ENCODE measurements at regions not wholly inside any gene's neighbourhood (a gene's known extent, or its start where the extent isn't known, plus 50 kb on each side); places are given as distances from the start of the nearest gene placed in this dataset.

DNA sequence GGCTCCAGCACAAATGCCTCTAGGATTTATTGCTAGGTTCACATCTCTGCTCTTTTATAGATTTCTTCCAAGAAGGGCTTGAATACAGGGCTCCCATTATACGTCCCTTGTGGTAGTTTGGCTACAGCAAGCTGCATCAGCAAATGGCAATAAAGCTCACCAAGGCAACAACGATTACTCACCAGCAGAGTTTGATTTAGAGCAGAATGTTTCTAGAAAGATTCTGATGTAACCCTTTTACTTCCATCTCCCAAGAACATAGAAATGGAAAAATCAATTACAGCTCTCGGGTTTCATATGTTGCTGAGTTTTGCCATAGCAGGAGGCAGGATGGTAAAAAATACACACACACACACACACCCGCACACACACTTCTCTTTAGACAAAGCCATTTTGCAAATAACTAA, 124.2 kb upstream of the TNPO1 start:
- WGBS (ENCODE audit: extremely low coverage, insufficient read length, low lambda C conversion rate): no CpG with 5 or more reads among the region's 4 CpGs
- no peak overlapping the region for H2AFZ ChIP-seq (ENCODE audit: low read length)

More for the DNA sequence above, 124.2 kb upstream of the TNPO1 start:
- Histone ChIP-seq H3K4ac (ENCODE audit: low read depth, low read length) (no peak overlapping the region), H3K27me3 (ENCODE audit: insufficient read depth, low read length) (no peaks in the 10 kb centered on the region), H3K79me2 (ENCODE audit: insufficient read depth, low read length) (no peaks in the 10 kb centered on the region), H4K91ac (ENCODE audit: insufficient read length, low read depth, low read length) (no peak overlapping the region), H3K27ac (ENCODE audit: insufficient read length, low read depth, low read length) (no peak overlapping the region), H3K9ac (ENCODE audit: extremely low read depth, insufficient read length, low read length) (no peak overlapping the region), H2BK120ac (ENCODE audit: low read depth, low read length, poor library complexity, severe bottlenecking) (no peak overlapping the region), H3K4me2 (ENCODE audit: insufficient read depth, insufficient read length, low read length) (no peak overlapping the region), H3K79me1 (ENCODE audit: insufficient read depth, low read depth, low read length, poor library complexity, severe bottlenecking) (no peaks in the 10 kb centered on the region), H2BK20ac (ENCODE audit: low read depth, low read length, poor library complexity, severe bottlenecking) (no peak overlapping the region), H3K18ac (ENCODE audit: insufficient read length, low read depth, low read length) (no peak overlapping the region), H3K4me1 (ENCODE audit: insufficient read depth, low read length) (no peaks in the 10 kb centered on the region), H3K23me2 (ENCODE audit: insufficient read length, low read depth, low read length, poor library complexity, severe bottlenecking) (no peaks in the 10 kb centered on the region), H4K8ac (replicated peaks; ENCODE audit: insufficient read length, low read depth, low read length) (no peak overlapping the region), H3K56ac (ENCODE audit: insufficient read length, low read depth, low read length) (no peak overlapping the region), H2BK12ac (ENCODE audit: insufficient read length, low read depth, low read length) (no peak overlapping the region), H3K23ac (ENCODE audit: insufficient read length, low read depth, low read length) (no peak overlapping the region), H2BK15ac (ENCODE audit: low read depth, low read length) (no peak overlapping the region), H2BK5ac (ENCODE audit: insufficient read length, low read length) (no peak overlapping the region), H4K5ac (ENCODE audit: insufficient read length, low read depth, low read length) (no peak overlapping the region), H2AK5ac (ENCODE audit: insufficient read length, low read length) (no peak overlapping the region), H3K14ac (ENCODE audit: insufficient read depth, low read length) (no peak overlapping the region), H3K9me3 (ENCODE audit: control insufficient read depth, low read depth, low read length) (no peaks in the 10 kb centered on the region), H3T11ph (ENCODE audit: low read length) (no peak overlapping the region), H4K20me1 (ENCODE audit: control insufficient read depth, insufficient read depth, insufficient read length) (no peaks in the 10 kb centered on the region)
- H3K27ac Mint-ChIP-seq: no peak overlapping the region
- no peak overlapping the region for H3K4me3 Mint-ChIP-seq
- H3K27me3 Mint-ChIP-seq (ENCODE audit: low read depth): peaks cover 4% of the 10 kb centered on the region
- TF ChIP-seq, protein P1, sequence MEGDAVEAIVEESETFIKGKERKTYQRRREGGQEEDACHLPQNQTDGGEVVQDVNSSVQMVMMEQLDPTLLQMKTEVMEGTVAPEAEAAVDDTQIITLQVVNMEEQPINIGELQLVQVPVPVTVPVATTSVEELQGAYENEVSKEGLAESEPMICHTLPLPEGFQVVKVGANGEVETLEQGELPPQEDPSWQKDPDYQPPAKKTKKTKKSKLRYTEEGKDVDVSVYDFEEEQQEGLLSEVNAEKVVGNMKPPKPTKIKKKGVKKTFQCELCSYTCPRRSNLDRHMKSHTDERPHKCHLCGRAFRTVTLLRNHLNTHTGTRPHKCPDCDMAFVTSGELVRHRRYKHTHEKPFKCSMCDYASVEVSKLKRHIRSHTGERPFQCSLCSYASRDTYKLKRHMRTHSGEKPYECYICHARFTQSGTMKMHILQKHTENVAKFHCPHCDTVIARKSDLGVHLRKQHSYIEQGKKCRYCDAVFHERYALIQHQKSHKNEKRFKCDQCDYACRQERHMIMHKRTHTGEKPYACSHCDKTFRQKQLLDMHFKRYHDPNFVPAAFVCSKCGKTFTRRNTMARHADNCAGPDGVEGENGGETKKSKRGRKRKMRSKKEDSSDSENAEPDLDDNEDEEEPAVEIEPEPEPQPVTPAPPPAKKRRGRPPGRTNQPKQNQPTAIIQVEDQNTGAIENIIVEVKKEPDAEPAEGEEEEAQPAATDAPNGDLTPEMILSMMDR (conservative IDR thresholded peaks at IDR 0.05): no peak
- DNase-seq: no peak
- no peaks in the 10 kb centered on the region for H3K4me1 Mint-ChIP-seq
- no peaks in the 10 kb centered on the region for H3K36me3 Mint-ChIP-seq (ENCODE audit: insufficient read depth in 1 of 3, low read depth in 3 of 3)
- H3K9me3 Mint-ChIP-seq: no peaks in the 10 kb centered on the region

Data from H9 (cell line).